HEK293T (cell line): ENCODE measurements at regions not wholly inside any gene's neighbourhood (a gene's known extent, or its start where the extent isn't known, plus 50 kb on each side); places are given as distances from the start of the nearest gene placed in this dataset.

Experiments used
- CTCF ChIA-PET: fragments of 350-600 bp; formaldehyde crosslinking; extraction: SDS; loops from one replicate; lab custom pipeline; 2021; ENCODE audit warnings: antibody characterized with exemption, inconsistent platforms; lab: Yijun Ruan, JAX
- POLR2A ChIA-PET: fragments of 350-600 bp; formaldehyde crosslinking; extraction: SDS; loops from one replicate; lab custom pipeline; 2020; ENCODE audit warnings: antibody characterized with exemption, inconsistent platforms; lab: Yijun Ruan, JAX
- DNase-seq: peaks from one replicate; pipeline ENCODE4 v3.0.0; 2012; ENCODE audit warnings: mixed read lengths; ENCODE audit errors: extremely low spot score
- ARNT ChIP-seq: fragments of 450-650 bp; IDR thresholded peaks from 2 replicates; pipeline ENCODE4 v1.6.1; 2017; ENCODE audit warnings: mild to moderate bottlenecking
- BHLHE40 ChIP-seq: fragments of 450-650 bp; IDR thresholded peaks from 2 replicates; pipeline ENCODE4 v1.6.1; 2016; ENCODE audit warnings: mild to moderate bottlenecking, moderate library complexity, borderline replicate concordance
- CTBP1 ChIP-seq: fragments of 450-650 bp; IDR thresholded peaks from 2 replicates; pipeline ENCODE4 v1.6.1; 2016; ENCODE audit warnings: borderline replicate concordance
- ELF4 ChIP-seq: fragments of 450-650 bp; IDR thresholded peaks from 2 replicates; pipeline ENCODE4 v1.6.1; 2017; ENCODE audit warnings: antibody characterized with exemption
- FOXA1 ChIP-seq: fragments of 450-650 bp; IDR thresholded peaks from 2 replicates; pipeline ENCODE4 v1.6.1; 2016; ENCODE audit warnings: mild to moderate bottlenecking
- FOXK2 ChIP-seq: fragments of 450-650 bp; IDR thresholded peaks from 2 replicates; pipeline ENCODE4 v1.6.1; 2016; ENCODE audit warnings: mild to moderate bottlenecking
- FOXM1 ChIP-seq: fragments of 450-650 bp; IDR thresholded peaks from 2 replicates; pipeline ENCODE4 v1.6.1; 2017; ENCODE audit warnings: mild to moderate bottlenecking, borderline replicate concordance
- HDGF ChIP-seq: fragments of 450-650 bp; IDR thresholded peaks from 2 replicates; pipeline ENCODE4 v1.6.1; 2017; ENCODE audit warnings: antibody characterized with exemption, borderline replicate concordance
- L3MBTL2 ChIP-seq: fragments of 450-650 bp; conservative IDR thresholded peaks from 2 replicates; pipeline ENCODE4 v1.6.1; 2016; ENCODE audit warnings: mild to moderate bottlenecking
- LEF1 ChIP-seq: fragments of 450-650 bp; IDR thresholded peaks from 2 replicates; pipeline ENCODE4 v1.6.1; 2017; ENCODE audit warnings: mild to moderate bottlenecking, borderline replicate concordance
- NFRKB ChIP-seq: fragments of 450-650 bp; IDR thresholded peaks from 2 replicates; pipeline ENCODE4 v1.6.1; 2016; ENCODE audit warnings: mild to moderate bottlenecking, moderate library complexity
- PKNOX1 ChIP-seq: fragments of 450-650 bp; IDR thresholded peaks from 2 replicates; pipeline ENCODE4 v1.6.1; 2016
- SP1 ChIP-seq: fragments of 450-650 bp; IDR thresholded peaks from 2 replicates; pipeline ENCODE4 v1.6.1; 2017
- SUZ12 ChIP-seq: fragments of 450-650 bp; IDR thresholded peaks from 2 replicates; pipeline ENCODE4 v1.6.1; 2016; ENCODE audit warnings: mild to moderate bottlenecking
- TARDBP ChIP-seq: fragments of 450-650 bp; IDR thresholded peaks from 2 replicates; pipeline ENCODE4 v1.6.1; 2016
- ZNF384 ChIP-seq: fragments of 450-650 bp; IDR thresholded peaks from 2 replicates; pipeline ENCODE4 v1.6.1; 2016

- ChIA-PET CTCF (no interaction called here), POLR2A (no interaction called here)
- TF ChIP-seq FOXM1 (no peak), HDGF (no peak)
- DNase-seq: no peak
Measured at GRCh38 chr13:103514619-103515018, 448.4 kb upstream of the SLC10A2 start.

DNA sequence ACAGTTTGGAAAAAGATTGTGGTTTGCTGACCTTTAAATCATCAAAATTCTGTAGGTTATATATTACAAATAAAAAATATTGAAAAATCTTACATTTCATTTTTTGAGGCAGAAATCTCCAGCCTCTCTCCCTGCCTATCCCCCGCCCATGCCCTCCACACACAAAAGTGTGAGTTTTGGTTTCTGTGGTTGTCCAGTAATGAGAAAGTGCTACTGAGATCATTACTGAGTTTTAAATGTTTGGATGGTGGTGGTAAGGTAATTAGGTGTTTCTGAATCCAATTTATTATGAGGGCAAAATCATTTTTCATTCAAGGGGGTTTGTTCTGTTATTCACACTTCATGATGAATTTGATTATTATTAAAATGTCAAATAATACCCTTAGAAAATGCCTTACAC, 448.0 kb upstream of the SLC10A2 start:
- POLR2A ChIA-PET: no interaction called here
- CTCF ChIA-PET: no interaction called here
- DNase-seq: no peak
- TF ChIP-seq LEF1: no peak
- TF ChIP-seq CTBP1: no peak
- no peak for TF ChIP-seq NFRKB
- TF ChIP-seq PKNOX1: no peak
- TF ChIP-seq TARDBP: no peak
- TF ChIP-seq L3MBTL2: no peak
- TF ChIP-seq FOXM1: no peak
- no peak for TF ChIP-seq HDGF
- no peak for TF ChIP-seq ARNT
- TF ChIP-seq FOXK2: no peak
- no peak for TF ChIP-seq ZNF384
- no peak for TF ChIP-seq SP1
- no peak for TF ChIP-seq FOXA1

DNA sequence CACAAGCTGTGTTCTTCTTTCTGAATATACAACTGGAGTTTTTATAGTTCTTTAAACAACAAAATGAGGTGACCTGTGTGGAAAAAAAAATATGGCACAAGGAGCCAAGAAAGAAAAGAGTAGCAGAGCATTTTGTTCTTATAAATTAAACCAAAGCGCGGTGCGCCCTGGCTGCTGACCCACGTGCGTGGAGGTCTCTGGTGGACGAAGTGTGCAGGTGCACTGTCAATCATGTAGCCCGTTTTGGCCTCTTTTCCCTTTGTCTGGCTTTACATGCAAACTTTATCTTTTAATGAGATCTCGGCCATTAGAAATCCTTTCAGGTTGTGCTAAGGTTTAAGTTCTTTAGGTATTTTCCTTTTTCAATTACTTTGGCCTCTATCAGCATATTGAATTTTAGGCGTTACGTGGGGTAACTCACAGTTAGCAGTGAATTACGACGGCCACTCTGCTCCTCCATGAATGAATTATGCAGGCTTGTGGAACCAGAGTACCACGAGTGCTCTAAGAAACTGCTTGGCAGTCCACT, 443.9 kb upstream of the SLC10A2 start:
- ChIA-PET POLR2A (no interaction called here), CTCF (no interaction called here)
- 0 out of 2 replicates have a peak, but pooled peaks have one; percentile 10 for TF ChIP-seq PKNOX1
- no peak for TF ChIP-seq L3MBTL2
- no peak for DNase-seq

- TF ChIP-seq NFRKB: no peak
- no peak for TF ChIP-seq ARNT
- no peak for TF ChIP-seq TARDBP
- TF ChIP-seq PKNOX1: no peak
- no peak for TF ChIP-seq BHLHE40
- TF ChIP-seq LEF1: no peak
- no peak for TF ChIP-seq SP1
- TF ChIP-seq ELF4: no peak
- no peak for TF ChIP-seq HDGF
- TF ChIP-seq CTBP1: no peak
- CTCF ChIA-PET: no interaction called here
- no peak for DNase-seq
- POLR2A ChIA-PET: no interaction called here
Measured at GRCh38 chr13:103497404-103497803, 431.2 kb upstream of the SLC10A2 start.

- ChIA-PET CTCF (no interaction called here), POLR2A (no interaction called here)
- TF ChIP-seq ZNF384 (no peak), PKNOX1 (no peak), NFRKB (no peak), L3MBTL2 (no peak), BHLHE40 (no peak), TARDBP (no peak), ELF4 (no peak), ARNT (no peak), SP1 (no peak), HDGF (no peak), SUZ12 (no peak), LEF1 (no peak), FOXM1 (no peak), CTBP1 (no peak)
- DNase-seq: no peak
Measured at GRCh38 chr13:103487841-103488240, 421.6 kb upstream of the SLC10A2 start.

GRCh38 chr13:103473081-103473480, 406.9 kb upstream of the SLC10A2 start:
- CTCF ChIA-PET: no interaction called here
- POLR2A ChIA-PET: no interaction called here
- TF ChIP-seq ELF4: no peak
- TF ChIP-seq HDGF: no peak
- TF ChIP-seq FOXK2: no peak
- TF ChIP-seq ARNT: no peak
- TF ChIP-seq L3MBTL2: no peak
- TF ChIP-seq ZNF384: no peak
- no peak for DNase-seq

DNA sequence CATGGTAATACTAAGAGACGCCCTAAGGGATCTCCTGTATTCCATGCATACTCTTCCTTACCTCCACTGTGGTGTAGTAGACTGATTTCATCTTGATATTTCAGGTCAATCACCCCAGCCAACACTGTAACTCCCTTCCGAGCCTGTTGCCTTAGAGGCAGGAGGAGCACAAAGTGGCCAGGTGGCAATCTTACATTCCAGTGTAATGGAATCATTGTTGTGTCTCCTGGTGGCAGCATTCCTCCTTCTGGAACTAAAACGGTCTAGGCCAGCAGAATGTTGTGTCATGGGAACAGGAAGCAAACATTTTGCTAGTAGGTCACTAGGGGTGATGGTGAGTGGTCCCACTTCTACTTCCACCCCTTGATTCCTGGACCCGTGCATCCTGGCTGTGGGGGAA, 405.7 kb upstream of the SLC10A2 start:
- CTCF ChIA-PET: no interaction called here
- no peak for DNase-seq
- POLR2A ChIA-PET: no interaction called here
- TF ChIP-seq SUZ12: no peak
- no peak for TF ChIP-seq BHLHE40
- TF ChIP-seq CTBP1: no peak
- no peak for TF ChIP-seq L3MBTL2
- no peak for TF ChIP-seq ZNF384
- no peak for TF ChIP-seq TARDBP
- no peak for TF ChIP-seq ARNT
- no peak for TF ChIP-seq PKNOX1
